GM18499 (cell line): ENCODE measurements at regions not wholly inside any gene's neighbourhood (a gene's known extent, or its start where the extent isn't known, plus 50 kb on each side); places are given as distances from the start of the nearest gene placed in this dataset.

Experiments
- ATAC-seq: cut with Tn5 transposase; IDR thresholded peaks from one replicate; pipeline ENCODE4 v1.9.1; 2021; ENCODE audit warnings: moderate number of reproducible peaks; ENCODE audit not compliant: insufficient read depth, unreplicated experiment

- no peak for ATAC-seq
Observed at GRCh38 chr7:49243521-49243920, 319.2 kb downstream of the CDC14C start.

GRCh38 chr7:49244543-49244942, 320.2 kb downstream of the CDC14C start:
- ATAC-seq: no peak

GRCh38 chr7:49245062-49245461, 320.7 kb downstream of the CDC14C start:
- ATAC-seq: no peak

GRCh38 chr7:49247759-49248158, 323.4 kb downstream of the CDC14C start:
- no peak for ATAC-seq

- ATAC-seq: no peak
Observed at GRCh38 chr7:49255054-49255453, 330.7 kb downstream of the CDC14C start.

GRCh38 chr7:49260538-49260937, 336.2 kb downstream of the CDC14C start:
- ATAC-seq: no peak

- ATAC-seq: no peak
Observed at GRCh38 chr7:49261928-49262327, 337.6 kb downstream of the CDC14C start.

- ATAC-seq: no peak
Observed at GRCh38 chr7:49264530-49264929, 340.2 kb downstream of the CDC14C start.

GRCh38 chr7:49273897-49274296, 349.6 kb downstream of the CDC14C start:
- ATAC-seq: no peak

- no peak for ATAC-seq
Observed at GRCh38 chr7:49279891-49280290, 355.5 kb downstream of the CDC14C start.

- ATAC-seq: no peak
Observed at GRCh38 chr7:49287653-49288052, 363.3 kb downstream of the CDC14C start.

GRCh38 chr7:49294611-49295010, 370.3 kb downstream of the CDC14C start:
- no peak for ATAC-seq

GRCh38 chr7:49295146-49295545, 370.8 kb downstream of the CDC14C start:
- ATAC-seq: no peak

- no peak for ATAC-seq
Observed at GRCh38 chr7:49297958-49298357, 373.6 kb downstream of the CDC14C start.

- no peak for ATAC-seq
Observed at GRCh38 chr7:49308787-49309186, 384.4 kb downstream of the CDC14C start.

- no peak for ATAC-seq
Observed at GRCh38 chr7:49320083-49320482, 395.7 kb downstream of the CDC14C start.

GRCh38 chr7:49321843-49322242, 397.5 kb downstream of the CDC14C start:
- ATAC-seq: no peak

GRCh38 chr7:49322476-49322875, 398.1 kb downstream of the CDC14C start:
- ATAC-seq: no peak

- no peak for ATAC-seq
Observed at GRCh38 chr7:49324040-49324439, 399.7 kb downstream of the CDC14C start.

- ATAC-seq: no peak
Observed at GRCh38 chr7:49324707-49325106, 400.4 kb downstream of the CDC14C start.

GRCh38 chr7:49325571-49325970, 401.2 kb downstream of the CDC14C start:
- no peak for ATAC-seq

- ATAC-seq: no peak
Observed at GRCh38 chr7:49327155-49327554, 402.8 kb downstream of the CDC14C start.

GRCh38 chr7:49333180-49333881, 409.0 kb downstream of the CDC14C start:
- no peak for ATAC-seq
